ENCODE measurements at regions not wholly inside any gene's neighbourhood (a gene's known extent, or its start where the extent isn't known, plus 50 kb on each side); places are given as distances from the start of the nearest gene placed in this dataset.
"Not testable (repeated sequence)": the region's sequence is repeated elsewhere in the genome, so short reads cannot be mapped to it uniquely, and the experiment has no call there.

GRCh38 chr4:129264008-129264657, 168.2 kb downstream of the C4orf33 start:
- no peak for DNase-seq (ENCODE audit: low read depth in 1 of 2, low spot score in 1 of 2)
- 50% methylated on average over 1 of the region's 1 CpG for WGBS (ENCODE audit: missing lambda C conversion rate)
- ChIA-PET POLR2A (no interaction called here), CTCF (no interaction called here)
- TF ChIP-seq JUN (IDR thresholded peaks at IDR 0.05) (no peak), KDM1A (IDR thresholded peaks at IDR 0.05; ENCODE audit: low read depth) (no peak), E2F6 (IDR thresholded peaks at IDR 0.05; ENCODE audit: borderline replicate concordance, low read depth) (no peak), SREBF2 (IDR thresholded peaks at IDR 0.05) (no peak), ZSCAN20 (CRISPR knock-in tag; IDR thresholded peaks at IDR 0.05) (no peak)
- Histone ChIP-seq H3K27ac (no peak overlapping the region), H3K9me3 (no peaks in the 10 kb centered on the region), H3K4me2 (no peak overlapping the region), H3K4me1 (no peaks in the 10 kb centered on the region), H3K4me3 (no peak overlapping the region)
- no peak for ATAC-seq
- FAIRE-seq = no peak

GRCh38 chr4:129278868-129279267, 182.9 kb downstream of the C4orf33 start:
- Histone ChIP-seq H3K4me2 (no peak overlapping the region), H3K4me1 (no peaks in the 10 kb centered on the region), H3K4me3 (no peak overlapping the region), H3K9me3 (no peaks in the 10 kb centered on the region), H3K27ac (no peak overlapping the region)
- TF ChIP-seq TP53 (CRISPR knock-in tag; IDR thresholded peaks at IDR 0.05) (no peak), JUNB (IDR thresholded peaks at IDR 0.05) (no peak), GATA3 (IDR thresholded peaks at IDR 0.05; ENCODE audit: borderline replicate concordance) (no peak), MYC (IDR thresholded peaks at IDR 0.05; ENCODE audit: borderline replicate concordance, low read length) (no peak), HES2 (IDR thresholded peaks at IDR 0.05) (no peak), TFCP2L1 (CRISPR knock-in tag; IDR thresholded peaks at IDR 0.05) (no peak), NPAS2 (CRISPR knock-in tag; IDR thresholded peaks at IDR 0.05; ENCODE audit: borderline replicate concordance) (no peak)
- FAIRE-seq (no peak), ATAC-seq (no peak), DNase-seq (ENCODE audit: low read depth in 1 of 2, low spot score in 1 of 2) (no peak)
- ChIA-PET POLR2A (no interaction called here), CTCF (interaction anchor here (0.6 kb wide), 1 partner anchor 1088 kb away, joined by 4 read pairs; no protein-coding TSS in a partner anchor)
- WGBS (ENCODE audit: missing lambda C conversion rate) = 54% methylated on average over 1 of the region's 1 CpG

- Histone ChIP-seq H3K9me3 (no peaks in the 10 kb centered on the region), H3K4me1 (no peaks in the 10 kb centered on the region), H3K4me3 (no peak overlapping the region), H3K27ac (no peak overlapping the region), H3K4me2 (no peak overlapping the region)
- ATAC-seq (no peak), DNase-seq (ENCODE audit: low read depth in 1 of 2, low spot score in 1 of 2) (no peak), FAIRE-seq (no peak)
- ChIA-PET CTCF (interaction anchor here (0.6 kb wide), 1 partner anchor 569 kb away, joined by 3 read pairs; no protein-coding TSS in a partner anchor), POLR2A (no interaction called here)
- no peak for TF ChIP-seq CHD2 (IDR thresholded peaks at IDR 0.05; ENCODE audit: low read length, partially characterized antibody)
- TF ChIP-seq EHF (CRISPR knock-in tag; IDR thresholded peaks at IDR 0.05) = no peak
- no peak for TF ChIP-seq HMGXB4 (CRISPR knock-in tag; IDR thresholded peaks at IDR 0.05; ENCODE audit: borderline replicate concordance)
- no peak for TF ChIP-seq HOXB13 (CRISPR knock-in tag; IDR thresholded peaks at IDR 0.05; ENCODE audit: low read depth)
- no peak for TF ChIP-seq EHMT2 (IDR thresholded peaks at IDR 0.05; ENCODE audit: low read depth)
- no peak for TF ChIP-seq CBX2 (IDR thresholded peaks at IDR 0.05; ENCODE audit: borderline replicate concordance, low read depth)
- no peak for TF ChIP-seq GATA3 (IDR thresholded peaks at IDR 0.05; ENCODE audit: borderline replicate concordance)
- no peak for TF ChIP-seq BCL3 (IDR thresholded peaks at IDR 0.05)
- TF ChIP-seq ZFP36 (IDR thresholded peaks at IDR 0.05; ENCODE audit: borderline replicate concordance, partially characterized antibody) = no peak
- no peak for TF ChIP-seq TFCP2L1 (CRISPR knock-in tag; IDR thresholded peaks at IDR 0.05)
- TF ChIP-seq USF2 (IDR thresholded peaks at IDR 0.05) = no peak
- TF ChIP-seq HES2 (IDR thresholded peaks at IDR 0.05) = no peak
- TF ChIP-seq CBX8 (IDR thresholded peaks at IDR 0.05) = no peak
- TF ChIP-seq HOXA7 (CRISPR knock-in tag; IDR thresholded peaks at IDR 0.05) = no peak
- no peak for TF ChIP-seq JUNB (IDR thresholded peaks at IDR 0.05)
Observed at GRCh38 chr4:129282293-129282692, 186.3 kb downstream of the C4orf33 start.

- POLR2A ChIA-PET, H3K9me3 ChIP-seq, H3K27ac ChIP-seq, FAIRE-seq, H3K4me2 ChIP-seq, CTCF ChIA-PET, H3K4me3 ChIP-seq, ATAC-seq, H3K4me1 ChIP-seq: not testable (repeated sequence)
- peak in 1 of 2 experiments; percentile 1 for DNase-seq (ENCODE audit: low read depth in 1 of 2, low spot score in 1 of 2)
- WGBS (ENCODE audit: missing lambda C conversion rate) = 11% methylated on average over 3 of the region's 4 CpGs
Observed at GRCh38 chr4:129292194-129292593, 196.2 kb downstream of the C4orf33 start.

All from A549 (cell line).